Stimulated activated CD8-positive, alpha-beta memory T cell treated with anti-CD3 and anti-CD28 coated beads, Interleukin-2, amount 100 ng/mL, for 48 hours (primary cell): ENCODE measurements at regions not wholly inside any gene's neighbourhood (a gene's known extent, or its start where the extent isn't known, plus 50 kb on each side); places are given as distances from the start of the nearest gene placed in this dataset.
"Not testable (repeated sequence)": the region's sequence is repeated elsewhere in the genome, so short reads cannot be mapped to it uniquely, and the experiment has no call there.

Experiments used
- DNase-seq, 2 donors: peaks; one replicate each; pipeline ENCODE4 v3.0.0-alpha.2; 2020; ENCODE audit warnings: low read depth in 2 of 2

DNA sequence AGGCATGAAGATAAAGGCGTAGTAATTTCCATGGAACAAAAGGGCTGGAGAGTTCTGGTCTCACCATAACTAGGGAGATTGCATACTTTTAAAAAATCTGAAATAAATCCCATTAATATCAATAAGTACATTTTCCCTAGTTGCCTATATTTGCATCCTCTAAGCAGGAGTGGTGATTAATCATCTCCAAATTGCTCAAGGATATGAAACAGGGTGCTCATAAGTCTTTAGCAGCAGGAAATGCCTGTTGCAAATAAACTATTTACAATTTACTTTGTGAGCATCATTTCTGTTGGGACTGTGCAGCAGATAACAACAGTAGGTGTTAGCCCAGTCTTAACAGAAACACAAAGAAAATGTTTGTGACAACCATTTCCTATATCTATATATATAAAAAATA is 92.4 kb upstream of the TMEM178A start:
- no peak for DNase-seq

DNA sequence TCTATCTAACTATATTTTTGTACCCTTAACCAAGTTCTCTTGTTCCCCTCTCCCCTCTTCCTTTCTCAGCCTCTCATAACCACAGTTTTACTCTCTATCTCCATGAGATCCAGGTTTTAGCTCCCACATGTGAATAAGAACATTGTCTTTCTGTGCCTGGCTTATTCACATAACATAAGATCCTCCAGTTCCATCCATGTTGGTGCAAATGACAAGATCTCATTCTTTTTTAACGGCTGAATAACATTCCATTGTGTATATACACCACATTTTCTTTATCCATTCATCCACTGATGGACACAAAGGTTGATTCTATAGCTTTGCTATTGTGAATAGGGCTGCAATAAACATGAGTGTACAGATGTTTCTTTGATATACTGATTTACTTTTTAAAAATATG is 83.9 kb upstream of the TMEM178A start:
- no peak for DNase-seq

- DNase-seq = no peak
These were observed 82.5 kb upstream of the TMEM178A start for GRCh38 chr2:39583213-39583612.

DNA sequence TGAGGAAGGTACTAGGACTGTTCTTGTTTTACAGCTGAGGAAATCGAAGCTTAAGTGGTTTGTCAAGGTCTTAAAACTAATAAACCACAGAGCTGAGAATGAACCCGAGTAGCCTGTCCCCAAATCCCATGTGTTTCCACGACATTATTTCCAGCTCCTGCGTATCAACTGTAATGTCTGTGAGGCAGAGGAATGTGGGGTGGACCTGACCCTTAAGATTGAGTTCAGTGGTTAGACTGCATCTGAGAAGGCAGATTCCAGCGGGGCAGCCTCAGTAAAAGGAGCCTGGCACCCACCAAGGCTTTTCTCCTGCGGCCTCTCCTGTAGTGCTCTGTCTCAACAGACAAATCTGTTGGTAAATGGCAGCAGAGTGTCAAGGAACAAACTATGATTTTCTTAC is 81.9 kb upstream of the TMEM178A start:
- no peak for DNase-seq

- DNase-seq = no peak
These were observed 81.3 kb upstream of the TMEM178A start for GRCh38 chr2:39584283-39584965.

DNA sequence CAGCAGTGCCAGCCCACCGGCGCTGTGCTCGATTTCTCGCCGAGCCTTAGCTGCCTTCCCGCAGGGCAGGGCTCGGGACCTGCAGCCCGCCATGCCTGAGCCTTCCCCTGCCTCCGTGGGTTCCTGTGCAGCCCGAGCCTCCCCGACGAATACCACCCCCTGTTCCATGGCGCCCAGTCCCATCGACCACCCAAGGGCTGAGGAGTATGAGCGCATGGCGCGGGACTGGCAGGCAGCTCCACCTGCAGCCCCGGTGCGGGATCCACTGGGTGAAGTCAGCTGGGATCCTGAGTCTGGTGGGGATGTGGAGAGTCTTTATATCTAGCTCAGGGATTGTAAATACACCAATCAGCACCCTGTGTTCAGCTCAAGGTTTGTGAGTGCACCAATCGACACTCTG is 80.2 kb upstream of the TMEM178A start:
- DNase-seq = not testable (repeated sequence)

- no peak for DNase-seq
These were observed 78.5 kb upstream of the TMEM178A start for GRCh38 chr2:39587168-39587567.

DNA sequence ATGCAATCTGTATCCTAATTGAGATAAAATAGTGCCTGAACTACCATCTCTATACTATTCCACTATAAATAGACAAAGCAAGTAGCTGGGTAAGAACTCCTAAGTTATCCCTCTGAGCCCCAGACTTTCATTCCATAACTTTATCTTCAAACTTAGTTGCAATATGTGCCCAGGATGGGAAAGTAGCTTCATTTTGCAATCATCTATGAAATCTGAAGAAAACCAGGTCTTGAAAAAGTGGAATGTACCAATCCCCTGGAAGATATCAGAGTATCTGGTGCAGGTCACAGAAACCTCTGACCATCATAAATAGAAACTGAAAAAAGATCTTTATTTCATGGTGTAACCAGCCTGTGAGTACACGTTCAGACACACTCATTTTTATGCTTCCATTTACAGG is 78.1 kb upstream of the TMEM178A start:
- DNase-seq = no peak

GRCh38 chr2:39593439-39594393 is 72.0 kb upstream of the TMEM178A start:
- no peak for DNase-seq

DNA sequence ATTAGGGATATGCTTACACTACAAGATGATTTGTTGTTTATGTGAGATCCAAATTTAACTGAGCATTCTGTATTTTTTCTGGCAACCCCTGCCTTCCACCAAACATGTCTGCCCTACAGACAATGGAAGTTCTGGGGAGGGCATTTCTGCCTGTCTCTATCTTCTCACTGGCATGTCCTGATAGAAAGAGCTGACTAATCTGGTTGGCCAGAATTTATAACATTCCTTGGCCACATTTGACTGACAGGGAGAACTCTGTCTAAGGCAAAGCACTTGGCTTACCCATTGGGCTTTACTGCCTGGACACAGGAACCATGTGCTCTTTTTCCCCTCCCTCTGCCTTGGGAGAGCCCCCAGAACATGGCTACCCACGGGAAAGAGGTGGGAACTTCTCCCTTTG is 70.6 kb upstream of the TMEM178A start:
- no peak for DNase-seq

- no peak for DNase-seq
These were observed 68.4 kb upstream of the TMEM178A start for GRCh38 chr2:39597314-39597713.

DNA sequence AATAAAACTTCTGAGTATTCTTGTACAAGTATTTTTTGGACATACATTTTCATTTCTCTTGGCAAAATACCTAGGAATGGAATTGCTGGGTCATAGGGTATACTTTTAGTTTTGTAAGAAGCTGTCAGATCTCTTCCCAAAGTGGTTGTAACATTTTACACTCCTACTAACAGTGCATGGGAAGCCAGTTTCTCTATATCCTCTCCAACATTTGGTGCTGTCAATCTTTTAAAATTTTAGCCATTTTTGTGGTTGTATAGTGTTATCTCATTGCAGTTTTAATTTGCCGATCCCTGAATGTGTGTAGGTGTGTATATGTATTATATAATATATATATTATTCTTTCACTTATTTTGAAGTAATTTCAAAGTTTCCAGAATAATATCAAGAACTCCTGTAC is 63.1 kb upstream of the TMEM178A start:
- no peak for DNase-seq

DNA sequence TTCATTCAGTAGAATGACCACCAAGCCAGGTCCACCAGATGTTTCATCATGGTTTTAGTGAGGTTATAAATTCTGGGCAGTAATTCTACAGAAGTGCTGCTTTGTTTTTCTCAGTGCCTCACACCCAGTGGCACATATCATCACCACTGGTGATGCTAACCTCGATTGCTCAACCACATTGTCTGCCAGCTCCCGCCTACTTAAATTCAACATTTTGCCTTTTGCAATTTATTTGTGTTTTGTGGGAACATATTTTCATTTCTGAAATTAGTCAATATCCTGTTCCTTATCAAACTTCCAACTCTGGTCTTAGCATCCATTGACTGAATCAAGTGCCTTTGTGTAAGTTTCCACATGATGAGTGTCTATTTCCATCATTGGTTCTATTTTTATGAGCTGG is 62.3 kb upstream of the TMEM178A start:
- no peak for DNase-seq

GRCh38 chr2:39604866-39605265 is 60.9 kb upstream of the TMEM178A start:
- no peak for DNase-seq

GRCh38 chr2:39606585-39606984 is 59.1 kb upstream of the TMEM178A start:
- no peak for DNase-seq

GRCh38 chr2:39607538-39608262 is 58.0 kb upstream of the TMEM178A start:
- no peak for DNase-seq

GRCh38 chr2:39608263-39608575 is 57.5 kb upstream of the TMEM178A start:
- DNase-seq = no peak

DNA sequence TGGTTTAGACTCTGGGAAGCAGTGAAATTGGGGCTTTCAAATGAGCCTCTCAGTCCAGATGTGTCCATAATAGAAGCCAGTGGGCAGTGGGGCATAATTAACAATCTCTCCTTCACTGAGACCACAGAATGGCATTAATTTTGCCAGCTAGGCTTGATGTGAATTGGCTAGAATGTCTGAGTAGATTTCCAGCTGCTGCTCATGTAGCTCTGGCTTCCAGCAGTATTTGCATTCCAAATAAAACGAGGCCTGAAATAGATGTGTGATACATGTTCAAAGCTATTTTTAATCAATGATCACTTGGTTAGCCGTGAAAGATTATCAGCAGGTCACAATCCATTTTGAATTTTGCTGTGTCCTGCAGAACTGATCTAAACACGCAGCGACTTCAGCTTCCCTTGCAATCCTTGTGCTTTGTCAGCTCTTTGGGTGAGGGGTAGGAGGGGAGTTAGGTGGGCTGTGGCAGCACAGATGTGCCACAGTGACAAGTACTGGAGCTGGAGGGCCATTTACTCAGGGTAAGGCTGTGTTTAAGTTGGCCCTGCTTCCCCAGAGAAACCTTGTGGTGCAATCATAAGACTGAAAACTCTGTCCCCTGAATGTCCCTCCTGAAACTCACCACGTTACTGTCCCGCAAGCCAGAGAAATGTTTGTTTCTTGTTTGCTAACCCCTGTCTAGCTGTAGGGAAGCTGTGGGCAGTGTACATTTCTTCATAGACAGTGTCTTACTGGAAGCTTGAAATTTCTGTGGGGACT is 56.9 kb upstream of the TMEM178A start:
- no peak for DNase-seq

DNA sequence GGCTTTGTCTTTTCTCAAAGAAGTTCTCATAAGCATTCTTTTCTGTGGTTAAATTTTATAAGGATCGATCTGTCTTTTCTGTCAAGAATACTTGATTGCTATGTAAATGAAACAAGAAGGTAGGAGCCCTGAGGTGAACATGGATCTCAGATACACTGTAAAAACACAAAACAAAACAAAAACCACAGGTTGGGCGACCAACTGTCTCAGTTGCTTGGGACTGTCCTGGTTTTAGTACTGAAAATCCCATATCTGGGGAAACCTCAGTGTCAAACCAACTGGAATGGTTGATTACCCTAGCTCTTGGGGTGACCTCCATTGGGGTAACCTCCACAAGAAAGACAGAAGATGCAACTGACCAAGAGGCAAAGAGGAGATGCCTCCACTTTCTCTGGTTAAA is 55.8 kb upstream of the TMEM178A start:
- no peak for DNase-seq

DNA sequence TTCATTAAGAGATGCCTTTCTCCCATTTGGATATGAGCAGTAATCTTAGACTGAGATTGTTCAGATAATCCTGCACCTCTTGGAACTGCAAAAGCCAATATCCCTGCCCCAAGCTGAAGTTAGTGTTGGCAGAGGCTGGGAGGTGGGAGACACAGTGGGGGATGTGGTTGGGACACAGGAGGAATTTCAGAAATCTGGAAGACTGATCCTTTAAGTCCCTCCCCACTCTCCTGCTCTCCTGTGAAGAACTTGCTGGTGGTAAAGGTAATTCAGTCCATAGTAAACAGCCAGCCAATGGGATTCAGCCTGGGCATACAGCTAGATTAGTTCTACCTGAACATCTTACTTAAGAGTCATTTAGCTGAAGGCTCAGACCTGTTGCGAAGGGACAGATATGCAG is 50.0 kb upstream of the TMEM178A start:
- DNase-seq = no peak
